GM12872 (cell line): ENCODE measurements at regions not wholly inside any gene's neighbourhood (a gene's known extent, or its start where the extent isn't known, plus 50 kb on each side); places are given as distances from the start of the nearest gene placed in this dataset.

ENCODE experiments used
- TF ChIP-seq, protein P1 (sequence below): IDR thresholded peaks from 3 replicates; pipeline ENCODE4 v1.5.1; 2011; ENCODE audit warnings: low read depth, mild to moderate bottlenecking, low read length, moderate library complexity; ENCODE audit not compliant: insufficient read depth

DNA sequence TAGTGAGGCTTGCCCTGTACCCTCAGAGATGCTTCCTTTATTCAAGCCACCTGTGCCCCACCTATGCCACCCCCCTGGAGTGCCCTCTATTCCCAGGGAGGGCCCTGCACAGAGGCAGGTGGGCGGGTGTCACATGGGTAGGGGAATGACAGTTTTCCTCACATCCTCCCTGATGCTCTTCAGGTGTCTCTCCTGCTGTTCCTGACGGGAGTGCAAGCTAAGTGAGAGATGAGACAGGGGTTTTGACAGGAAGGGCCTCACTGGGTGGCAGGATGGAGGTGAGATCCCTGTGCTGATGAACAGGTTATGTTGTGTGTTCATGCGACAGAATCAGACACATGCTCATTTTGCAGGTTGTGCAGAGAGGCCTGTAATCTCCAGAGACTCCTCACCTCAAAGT lies 164.1 kb upstream of the CHD6 start:
- TF ChIP-seq, protein P1, sequence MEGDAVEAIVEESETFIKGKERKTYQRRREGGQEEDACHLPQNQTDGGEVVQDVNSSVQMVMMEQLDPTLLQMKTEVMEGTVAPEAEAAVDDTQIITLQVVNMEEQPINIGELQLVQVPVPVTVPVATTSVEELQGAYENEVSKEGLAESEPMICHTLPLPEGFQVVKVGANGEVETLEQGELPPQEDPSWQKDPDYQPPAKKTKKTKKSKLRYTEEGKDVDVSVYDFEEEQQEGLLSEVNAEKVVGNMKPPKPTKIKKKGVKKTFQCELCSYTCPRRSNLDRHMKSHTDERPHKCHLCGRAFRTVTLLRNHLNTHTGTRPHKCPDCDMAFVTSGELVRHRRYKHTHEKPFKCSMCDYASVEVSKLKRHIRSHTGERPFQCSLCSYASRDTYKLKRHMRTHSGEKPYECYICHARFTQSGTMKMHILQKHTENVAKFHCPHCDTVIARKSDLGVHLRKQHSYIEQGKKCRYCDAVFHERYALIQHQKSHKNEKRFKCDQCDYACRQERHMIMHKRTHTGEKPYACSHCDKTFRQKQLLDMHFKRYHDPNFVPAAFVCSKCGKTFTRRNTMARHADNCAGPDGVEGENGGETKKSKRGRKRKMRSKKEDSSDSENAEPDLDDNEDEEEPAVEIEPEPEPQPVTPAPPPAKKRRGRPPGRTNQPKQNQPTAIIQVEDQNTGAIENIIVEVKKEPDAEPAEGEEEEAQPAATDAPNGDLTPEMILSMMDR, result no peak

DNA sequence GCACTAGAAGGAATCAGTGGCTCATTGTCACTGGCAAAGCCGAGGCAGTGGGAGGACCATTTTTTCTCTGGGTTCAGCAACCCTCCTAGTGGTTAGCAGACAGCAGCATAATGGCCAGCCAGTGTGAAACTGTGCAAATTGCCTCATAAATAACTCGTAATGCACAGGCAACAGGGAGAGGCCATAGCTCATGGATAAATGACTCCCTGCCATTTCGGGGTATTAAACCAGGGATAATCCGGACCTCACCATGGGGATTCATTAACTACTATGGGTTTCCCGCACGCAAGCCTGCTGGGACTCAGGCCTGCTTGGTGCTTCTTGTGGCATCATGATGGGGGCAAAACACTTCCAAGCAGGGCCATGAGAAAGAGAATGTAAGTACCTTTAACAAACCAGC lies 158.2 kb upstream of the CHD6 start:
- TF ChIP-seq, protein P1, result no peak

DNA sequence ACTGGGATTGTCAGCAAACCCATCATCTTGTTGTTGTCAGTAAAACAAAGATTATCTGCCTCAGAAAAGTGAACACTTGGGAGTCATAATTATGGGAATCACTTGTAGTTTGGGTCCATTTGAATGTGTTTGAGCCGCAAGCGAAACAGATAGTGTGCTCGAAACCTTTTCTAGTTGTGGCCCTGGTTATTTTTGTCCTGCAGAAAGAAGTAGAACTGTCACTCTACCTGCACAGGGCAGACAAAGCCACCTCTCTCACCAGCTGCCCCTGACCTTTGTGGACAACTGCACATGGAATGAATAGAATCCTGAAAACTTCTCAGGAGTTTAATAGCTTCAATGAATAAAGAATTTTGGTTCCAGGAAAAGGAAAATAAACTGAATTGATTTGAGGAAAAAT lies 156.1 kb upstream of the CHD6 start:
- TF ChIP-seq, protein P1, result no peak

DNA sequence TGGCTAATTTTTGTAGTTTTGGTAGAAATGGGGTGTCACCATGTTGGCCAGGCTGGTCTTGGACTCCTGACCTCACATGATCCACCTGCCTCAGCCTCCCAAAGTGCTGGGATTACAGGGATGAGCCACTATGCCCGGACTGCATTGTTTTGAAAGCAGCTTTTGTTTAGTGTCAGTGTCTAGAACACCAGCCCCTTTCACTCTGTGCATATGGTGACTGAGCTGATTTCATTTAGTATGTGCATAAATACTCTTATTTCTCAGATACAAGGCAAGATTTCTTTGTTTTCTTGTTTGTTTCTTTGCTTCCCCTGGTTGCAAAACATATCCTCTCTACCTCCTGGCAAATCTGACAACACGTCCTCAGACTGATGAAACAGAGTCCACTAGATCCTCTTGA lies 152.8 kb upstream of the CHD6 start:
- TF ChIP-seq, protein P1, result no peak

DNA sequence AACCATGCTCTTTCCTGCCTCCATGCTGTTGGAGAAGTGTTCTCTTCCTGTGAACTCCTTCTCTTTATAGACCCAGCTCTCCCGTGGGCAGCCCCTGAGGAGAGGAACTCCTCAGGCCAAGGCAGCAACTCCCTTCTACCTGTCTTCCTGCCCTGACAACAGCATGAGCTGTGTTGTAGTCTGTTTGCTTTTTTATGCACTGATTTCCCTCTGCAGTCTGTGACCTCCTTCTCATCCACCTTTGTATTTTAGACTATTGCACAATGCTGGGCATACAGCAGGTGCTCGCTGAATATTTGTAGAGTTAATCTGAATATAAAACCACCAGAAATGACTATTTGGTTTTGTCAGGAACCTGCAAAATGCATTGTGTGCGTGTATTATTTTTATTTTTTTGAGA lies 152.2 kb upstream of the CHD6 start:
- TF ChIP-seq, protein P1, result no peak

DNA sequence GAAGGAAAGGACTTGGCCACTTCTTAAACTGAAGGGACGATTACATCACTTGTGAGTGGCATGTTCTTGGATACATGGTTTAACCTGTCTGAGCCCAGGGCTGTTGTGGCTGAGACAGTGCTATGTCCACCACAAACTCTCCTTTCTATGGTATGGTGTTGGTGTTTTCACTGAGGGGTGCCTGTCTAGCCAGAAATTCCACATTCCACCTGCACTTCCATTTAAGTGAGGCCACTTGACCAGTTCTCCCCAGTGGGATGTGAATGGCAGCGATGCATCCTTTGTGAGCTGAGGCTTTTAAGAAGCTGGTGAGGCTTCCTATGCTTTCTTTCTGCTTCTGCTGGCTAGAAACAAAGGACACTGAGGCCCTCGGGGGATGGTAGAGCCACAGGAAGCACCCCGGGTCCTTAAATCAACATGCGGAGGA lies 151.4 kb upstream of the CHD6 start:
- TF ChIP-seq, protein P1, result no peak

DNA sequence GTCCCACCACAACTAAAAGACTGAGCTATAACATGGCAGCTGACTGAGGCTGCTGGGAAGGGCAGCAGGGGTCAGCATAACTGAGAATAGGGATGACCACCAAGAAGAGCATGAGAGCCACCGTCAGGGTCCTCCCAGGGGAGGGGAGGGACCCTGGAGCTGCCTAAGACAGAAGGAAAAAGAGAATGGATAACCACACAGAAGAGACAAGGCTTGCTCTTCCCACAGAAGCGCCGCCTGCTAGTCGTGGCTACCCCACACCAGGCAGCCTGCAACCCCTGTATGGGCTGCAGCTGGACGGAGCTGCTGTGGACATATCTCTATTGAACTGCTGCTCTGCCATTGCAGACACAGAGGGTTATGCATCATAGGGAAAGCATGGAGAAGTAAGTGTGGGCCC lies 132.0 kb upstream of the CHD6 start:
- TF ChIP-seq, protein P1, result no peak
